CD4-positive, alpha-beta T cell treated with Interleukin-15 for 1 hour (primary cell): ENCODE measurements at regions not wholly inside any gene's neighbourhood (a gene's known extent, or its start where the extent isn't known, plus 50 kb on each side); places are given as distances from the start of the nearest gene placed in this dataset.

ENCODE experiments used
- DNase-seq: peaks from one replicate; pipeline ENCODE4 v3.0.0-alpha.2; 2020

DNA sequence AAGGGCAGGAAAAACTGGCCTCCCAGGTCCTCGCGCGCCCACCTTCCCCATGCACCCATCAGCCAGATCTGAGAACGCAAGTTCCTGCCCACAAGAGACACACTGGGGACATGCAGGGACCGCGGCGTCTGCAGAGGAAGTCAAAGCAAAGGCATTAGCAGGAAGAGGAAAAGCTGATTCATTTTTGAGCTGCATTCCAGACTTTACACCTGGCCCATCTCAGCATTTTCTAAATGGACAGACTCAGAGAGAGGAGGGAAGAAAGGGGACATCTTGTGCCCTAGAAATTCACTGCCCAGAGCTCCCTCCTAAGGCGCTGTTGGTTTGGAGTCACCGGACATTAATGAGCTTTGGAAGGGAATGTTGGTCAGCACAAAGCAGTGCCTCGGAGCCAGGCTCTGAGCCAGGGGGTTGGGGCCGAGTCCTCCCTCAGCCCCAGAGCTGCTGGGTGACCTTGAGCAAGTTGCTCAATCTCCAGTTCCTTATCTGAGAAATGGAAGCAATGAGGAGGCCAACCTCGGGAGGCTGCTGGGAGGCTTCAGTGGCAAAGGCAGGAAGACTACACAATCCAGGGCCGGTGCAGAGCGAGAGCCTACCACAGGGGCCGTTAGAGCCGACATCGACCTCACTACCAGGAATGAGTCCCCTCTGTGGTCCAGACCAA, 150.5 kb upstream of the IQSEC1 start:
- DNase-seq, result no peak

DNA sequence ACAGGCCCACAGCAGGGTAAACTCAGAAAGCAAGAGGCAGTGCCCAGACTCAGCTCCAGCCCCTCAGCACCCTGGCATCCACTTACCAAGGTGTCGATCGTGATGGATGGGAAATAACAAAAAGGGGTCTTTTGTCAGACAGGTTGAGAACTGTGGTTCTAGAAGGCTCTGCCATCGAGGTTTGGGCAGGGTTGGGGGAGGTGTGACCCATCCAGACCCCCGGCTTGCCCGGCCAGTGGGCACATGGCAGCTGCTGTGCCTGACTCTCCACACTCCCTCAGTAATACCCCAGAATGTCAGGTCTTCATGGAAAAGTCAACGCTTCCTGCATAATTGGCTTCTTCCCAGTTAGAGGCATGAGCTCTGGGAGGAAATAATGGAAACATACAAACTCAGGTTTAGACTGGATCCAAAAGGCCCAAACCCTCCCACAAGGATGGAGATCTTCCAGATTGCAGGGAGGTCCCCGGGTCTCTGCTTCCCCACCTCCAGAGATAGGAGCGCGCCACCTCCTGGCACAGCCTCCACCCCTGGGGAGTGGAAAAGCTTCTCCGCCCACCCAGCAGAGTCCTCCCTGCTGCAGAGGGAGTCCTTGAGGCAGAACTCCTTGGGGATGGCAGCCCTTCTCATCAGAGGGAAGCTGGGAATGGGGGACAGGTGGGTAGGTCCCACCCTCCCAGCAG, 149.8 kb upstream of the IQSEC1 start:
- DNase-seq, result no peak

DNA sequence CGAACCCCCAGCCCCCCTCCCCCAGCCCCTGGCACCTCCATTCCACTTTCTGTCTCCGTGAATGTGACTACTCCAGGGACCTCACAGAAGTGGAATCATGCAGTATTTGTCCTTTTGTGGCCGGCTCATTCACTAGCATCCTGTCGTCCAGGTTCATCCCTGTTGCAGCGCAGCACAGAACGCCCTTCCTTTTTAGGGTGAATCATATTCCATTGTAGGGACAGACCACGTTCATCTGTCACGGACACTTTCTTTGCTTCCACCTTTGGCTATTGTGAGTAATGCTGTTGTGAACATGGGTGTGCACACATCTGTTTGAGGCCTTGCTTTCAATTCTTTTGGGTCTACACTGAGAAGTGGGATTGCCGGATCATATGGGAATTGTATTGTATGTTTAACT, 148.9 kb upstream of the IQSEC1 start:
- DNase-seq, result no peak

DNA sequence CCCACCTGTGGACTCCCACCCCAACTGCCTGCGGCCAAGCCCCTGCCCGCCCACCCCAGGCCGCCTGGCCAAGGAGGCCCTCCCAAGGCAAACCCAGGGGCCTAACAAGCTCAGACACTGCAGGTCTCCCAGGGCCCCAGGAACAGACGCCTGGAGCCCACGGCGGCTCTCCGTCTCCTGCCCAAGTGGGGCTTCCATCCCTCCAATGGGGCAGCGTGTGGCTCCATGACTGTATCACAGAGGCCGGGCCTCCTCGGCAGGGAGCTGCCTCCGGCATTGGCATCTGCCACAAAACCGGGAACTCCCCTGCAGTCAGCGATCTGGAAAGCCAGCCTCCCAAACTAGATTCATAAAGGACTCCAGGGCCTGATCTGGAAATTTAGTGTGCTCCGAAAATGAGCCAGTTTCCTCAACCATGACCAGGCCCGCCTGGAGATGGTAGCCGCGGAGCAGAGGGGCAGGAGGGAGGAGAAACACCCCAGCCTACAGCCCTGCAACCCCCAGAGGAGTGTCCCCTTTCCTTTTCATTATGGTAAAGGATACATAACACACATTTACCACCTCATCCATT, 148.3 kb upstream of the IQSEC1 start:
- no peak for DNase-seq

DNA sequence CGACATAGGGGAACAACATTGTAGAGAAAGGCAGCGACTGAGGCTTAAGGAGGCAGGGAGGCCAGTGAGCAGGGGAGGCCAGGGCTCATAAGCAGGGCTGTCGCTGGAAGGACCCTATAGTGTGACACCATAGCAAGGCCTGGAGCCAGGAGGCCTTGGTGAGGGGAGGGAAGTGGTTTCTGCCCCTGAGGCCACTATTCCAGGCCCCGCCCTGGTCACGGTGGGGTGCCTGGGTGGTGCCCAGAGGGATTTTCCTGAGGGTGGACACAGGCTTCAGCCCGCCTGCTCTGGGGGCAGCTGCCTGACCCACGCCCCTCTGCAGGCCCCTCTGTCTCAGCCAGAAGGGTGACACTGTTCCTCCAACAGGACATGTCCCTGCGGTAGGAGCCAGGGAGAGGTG, 147.8 kb upstream of the IQSEC1 start:
- DNase-seq, result no peak

DNA sequence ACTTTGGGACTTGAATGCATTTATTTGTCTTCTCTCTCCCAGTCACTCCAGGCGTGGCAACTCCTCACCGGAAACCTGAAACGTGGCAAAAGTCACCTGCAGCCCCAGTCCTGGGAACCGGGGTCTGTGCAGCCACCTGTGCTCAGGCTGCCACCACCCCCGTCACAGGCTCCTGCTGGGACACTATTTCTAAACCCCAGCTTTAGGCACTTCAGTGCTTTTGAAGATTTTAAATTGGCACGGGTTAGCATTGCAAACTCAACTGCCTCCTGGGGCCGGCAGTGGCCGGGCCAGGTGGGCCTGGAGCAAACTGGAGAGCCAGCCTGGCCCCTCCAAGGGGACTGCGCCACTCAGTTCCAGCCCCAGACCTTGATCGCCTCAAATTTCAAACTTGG, 146.7 kb upstream of the IQSEC1 start:
- DNase-seq, result no peak

DNA sequence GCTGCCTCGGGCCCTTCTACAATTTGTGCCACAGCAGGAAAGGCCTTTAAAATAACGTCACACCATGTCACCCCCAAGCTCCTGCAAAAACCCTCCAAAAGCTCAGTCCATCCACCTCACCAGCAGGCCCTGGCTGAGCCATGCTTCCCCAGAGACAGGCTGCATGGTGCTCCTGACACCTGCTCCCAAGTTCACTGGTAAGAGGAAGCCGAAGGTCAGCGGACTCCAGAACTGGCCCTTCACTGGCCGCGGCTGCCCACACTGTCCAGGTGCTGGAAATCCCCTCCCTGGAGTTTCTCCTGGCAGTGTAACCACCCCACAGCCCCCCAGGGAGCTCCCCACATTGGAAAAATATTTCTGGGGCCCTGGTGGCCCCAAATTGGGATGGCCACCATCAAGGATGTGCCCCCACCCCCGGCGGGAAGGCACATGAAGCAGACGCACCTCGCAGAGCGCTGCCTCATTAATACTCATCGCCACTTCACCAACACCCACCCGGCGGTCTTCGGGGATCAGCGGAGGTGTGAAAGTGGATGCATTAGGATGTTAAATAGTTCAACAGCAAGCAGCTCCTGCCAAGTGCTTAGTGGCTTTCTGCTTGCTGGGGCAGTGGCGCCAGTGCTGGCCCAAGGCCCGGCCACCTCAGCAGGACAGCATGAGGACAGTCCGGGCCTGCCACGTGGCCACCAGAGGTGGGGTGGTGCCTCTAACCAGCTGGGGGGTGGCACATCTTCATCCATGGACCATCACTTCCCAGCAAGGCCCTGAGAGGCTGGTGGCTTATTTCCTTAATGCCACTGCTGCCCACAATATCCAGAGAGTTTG, 146.1 kb upstream of the IQSEC1 start:
- DNase-seq, result no peak

DNA sequence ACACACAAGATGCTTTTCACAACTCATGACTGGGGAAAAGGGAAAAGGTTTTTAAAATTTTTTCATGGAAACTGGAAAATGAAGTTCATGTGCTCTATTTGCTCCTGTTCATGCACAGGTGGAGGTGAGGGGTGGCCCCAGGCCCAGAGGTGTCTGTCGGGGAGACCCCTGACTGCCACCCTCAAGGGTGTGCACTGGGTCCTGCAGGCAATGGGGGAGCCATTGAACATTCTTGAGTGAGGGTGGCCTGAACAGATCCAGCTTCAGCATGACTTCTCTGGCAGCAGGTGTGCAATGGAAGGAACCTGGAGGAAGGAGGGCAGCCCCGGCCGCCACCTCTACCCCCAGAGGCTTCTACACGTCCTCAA, 145.3 kb upstream of the IQSEC1 start:
- DNase-seq, result no peak

DNA sequence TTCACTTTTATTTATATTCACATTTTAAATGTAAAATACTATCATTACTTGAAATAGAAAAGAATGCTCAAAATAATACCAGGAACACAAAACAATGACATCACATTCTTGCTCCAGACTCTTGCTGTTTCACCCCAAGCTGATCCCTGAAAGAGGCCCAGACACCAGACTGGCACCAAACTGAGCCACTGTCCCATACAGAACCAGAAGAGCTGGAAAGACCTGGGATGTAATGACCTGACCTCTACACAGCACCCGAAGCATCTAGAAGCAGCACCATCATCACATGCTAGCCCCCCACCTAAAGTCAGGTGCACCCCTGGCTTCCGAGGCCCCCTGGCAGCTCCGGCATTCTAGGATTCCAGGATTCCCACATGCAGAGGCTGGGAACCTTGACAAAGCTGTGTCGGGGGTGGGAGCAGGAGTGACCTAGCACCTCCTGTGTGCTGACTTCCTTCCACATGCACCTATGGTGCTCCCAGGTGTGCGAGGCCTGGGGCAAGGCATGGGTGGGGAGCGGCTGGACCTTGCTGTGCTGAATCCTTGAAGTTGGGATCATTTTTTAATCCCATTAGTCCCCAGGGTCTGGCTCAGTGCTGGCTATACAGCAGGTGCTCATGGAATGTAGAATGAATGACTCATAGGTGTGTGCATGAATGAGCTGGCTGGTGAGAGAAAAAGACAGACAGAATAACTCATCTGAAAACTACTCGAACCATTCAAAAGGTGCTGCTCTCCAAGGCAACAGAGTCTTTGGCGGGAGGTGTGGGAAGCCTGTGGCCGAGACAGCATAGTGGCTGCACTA, 144.7 kb upstream of the IQSEC1 start:
- no peak for DNase-seq

DNA sequence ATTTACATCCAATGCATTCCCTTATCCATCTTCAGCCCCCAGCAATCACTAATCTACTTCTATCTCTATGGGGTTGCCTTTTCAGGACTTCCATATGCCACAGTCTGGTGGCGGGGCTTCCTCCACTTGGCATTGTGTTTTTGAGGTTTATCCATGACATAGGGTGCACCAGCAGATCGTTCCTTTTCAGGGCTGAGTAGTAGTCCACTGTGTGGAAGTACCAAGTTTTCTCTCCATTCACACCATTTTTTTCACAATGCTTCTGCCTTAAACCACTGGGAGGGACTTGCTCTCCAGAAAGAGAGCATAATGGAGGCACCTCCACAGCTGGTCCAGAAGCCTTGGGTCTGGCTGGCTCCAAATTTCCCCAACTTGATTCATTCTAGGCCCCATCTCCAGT, 144.0 kb upstream of the IQSEC1 start:
- no peak for DNase-seq

DNA sequence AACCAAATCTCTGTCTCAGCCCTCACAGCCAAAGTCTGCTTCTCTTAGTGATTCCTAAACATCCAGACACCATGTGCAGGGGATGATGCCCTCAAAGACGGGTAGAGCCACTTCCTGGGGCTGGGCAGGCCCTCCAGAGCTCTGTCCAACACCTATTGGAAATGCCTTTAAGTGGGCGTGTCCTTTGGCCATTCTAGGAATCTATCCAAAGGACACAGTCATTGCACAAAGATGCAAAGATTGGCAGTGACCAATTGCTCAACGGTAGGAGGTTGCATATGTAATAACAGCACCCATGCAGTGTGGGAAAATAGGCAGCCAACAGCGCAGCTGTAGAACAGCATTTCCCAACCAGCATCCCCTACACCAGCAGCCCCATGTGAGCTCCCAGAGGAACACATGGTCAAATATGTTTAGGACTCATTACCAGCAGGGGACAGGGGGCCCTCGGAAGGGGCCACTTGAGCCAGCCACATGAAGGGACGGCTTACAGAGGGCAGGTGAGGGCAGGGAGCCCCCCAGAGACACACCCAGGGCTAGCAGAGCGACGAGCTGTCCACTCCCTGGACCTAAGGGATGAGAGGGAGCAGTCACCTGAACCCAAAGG, 142.8 kb upstream of the IQSEC1 start:
- no peak for DNase-seq

DNA sequence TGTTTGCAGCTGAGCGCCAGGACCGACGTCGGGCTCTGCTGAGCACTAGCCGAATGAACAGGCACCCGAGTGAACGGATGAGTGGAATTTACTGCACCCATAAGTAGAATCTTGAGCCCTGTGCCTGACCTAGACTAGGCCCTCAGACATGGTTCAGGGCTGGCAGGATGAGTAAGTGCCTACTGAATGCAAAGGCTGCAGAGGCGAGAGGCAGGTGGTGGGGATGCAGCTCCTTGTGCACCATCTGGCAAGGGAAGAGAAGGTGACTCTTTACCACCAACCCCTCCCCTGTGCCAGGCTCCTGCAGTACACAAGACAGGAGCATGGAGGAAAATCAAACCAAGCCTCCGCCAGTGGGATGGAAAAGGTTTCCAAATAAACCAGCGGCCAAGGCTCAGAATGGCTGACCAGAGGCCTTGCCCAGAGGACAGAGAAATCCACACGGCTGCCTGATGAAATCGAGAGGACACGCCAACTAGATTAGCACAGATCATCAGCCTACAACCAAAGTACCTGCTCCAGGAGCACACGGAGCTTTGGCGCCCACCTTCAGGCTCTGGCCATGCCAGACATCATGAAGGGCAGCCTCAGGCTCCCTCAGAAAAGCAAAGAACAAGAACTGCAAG, 141.7 kb upstream of the IQSEC1 start:
- DNase-seq, result no peak

DNA sequence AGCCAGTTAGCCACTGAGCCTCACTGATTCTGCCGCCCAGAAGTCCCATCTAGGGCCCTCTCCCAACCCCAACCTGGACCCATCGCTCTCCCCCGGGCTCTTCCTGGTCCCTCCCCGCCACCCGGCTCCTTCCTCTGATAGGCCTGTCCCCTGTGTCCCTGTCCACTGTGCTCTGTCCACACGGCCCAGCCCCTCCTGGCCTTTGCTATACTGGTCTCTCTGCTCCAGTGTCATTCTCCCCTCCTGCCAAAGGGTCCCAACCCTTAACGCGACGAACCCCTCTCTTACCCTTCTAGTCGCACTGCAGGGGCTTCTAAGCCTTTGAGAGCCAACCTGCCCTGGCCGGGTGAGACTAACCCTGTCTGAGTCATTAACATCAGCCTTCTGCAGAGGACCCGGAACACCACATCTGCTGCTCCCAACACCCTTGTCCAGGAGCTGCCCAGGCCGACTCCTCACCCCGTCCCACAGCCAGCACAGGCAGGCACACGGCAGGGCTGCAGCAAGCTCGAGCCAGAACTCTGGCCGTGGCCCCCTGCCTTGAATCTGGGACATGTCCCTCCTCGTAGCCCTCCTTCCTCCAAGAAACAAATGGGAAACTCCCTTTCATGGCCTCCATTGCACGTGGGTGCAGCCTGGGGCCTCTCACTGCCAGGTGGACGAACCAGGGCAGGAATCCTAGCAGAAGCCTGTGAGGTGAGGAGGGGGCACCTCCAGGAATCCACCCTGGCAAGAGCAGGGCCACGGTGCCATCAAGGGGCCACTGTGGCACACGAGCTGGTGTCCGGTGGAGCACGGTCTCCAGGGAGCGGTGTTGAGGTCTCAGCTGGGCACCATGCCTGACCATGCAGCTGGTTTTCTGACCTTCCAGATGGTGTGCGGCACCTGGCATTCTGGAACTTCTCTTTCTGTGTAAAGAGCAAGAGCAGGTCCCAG, 140.9 kb upstream of the IQSEC1 start:
- DNase-seq, result no peak

DNA sequence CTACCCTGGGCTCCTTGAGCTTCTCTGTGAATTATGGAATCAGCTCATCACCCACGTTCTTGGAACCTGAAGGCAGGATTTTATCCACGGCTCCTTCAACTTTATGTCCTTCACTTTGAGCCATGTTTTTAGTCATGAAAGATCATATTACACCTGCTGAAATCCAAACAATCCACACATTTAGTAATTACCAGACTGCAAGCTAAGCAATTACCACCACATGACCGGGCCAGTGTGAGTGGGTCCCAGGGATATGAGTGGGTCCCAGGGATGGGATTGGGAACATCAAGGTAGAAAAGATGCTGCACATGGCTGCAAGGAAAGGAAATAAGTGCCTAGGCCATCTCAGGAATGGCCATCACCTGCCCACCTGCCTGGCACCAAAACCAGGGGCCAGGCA, 140.3 kb upstream of the IQSEC1 start:
- no peak for DNase-seq

DNA sequence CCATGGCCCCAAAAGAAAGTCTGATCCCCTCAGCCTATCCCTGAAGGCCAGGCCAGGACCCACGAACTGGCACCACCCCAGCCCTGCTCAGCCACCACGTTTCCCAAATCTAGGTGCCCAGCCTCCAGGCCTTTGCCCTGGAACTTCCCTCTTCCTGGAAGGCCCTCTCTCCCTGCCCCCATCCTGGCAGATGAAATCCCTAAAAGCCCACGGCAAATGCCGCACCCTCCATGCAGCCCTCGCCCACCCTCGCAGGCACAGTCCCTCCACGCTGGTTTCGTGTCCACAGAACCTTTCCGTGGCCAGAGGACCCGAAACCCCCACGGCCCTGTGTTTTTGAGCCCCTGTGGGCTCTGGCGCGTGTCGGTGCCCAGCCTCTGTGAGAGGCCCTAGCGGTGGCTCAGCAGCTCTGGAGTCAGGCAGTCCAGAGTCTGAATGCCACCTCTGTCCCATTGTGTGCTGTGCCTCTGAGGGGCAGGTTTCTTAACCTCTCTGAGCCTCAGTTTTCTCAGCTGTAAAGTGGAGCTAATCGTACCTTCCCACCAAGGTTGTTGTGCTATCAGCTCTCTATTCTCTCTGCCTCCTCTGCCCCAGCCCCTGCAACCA, 138.5 kb upstream of the IQSEC1 start:
- no peak for DNase-seq

DNA sequence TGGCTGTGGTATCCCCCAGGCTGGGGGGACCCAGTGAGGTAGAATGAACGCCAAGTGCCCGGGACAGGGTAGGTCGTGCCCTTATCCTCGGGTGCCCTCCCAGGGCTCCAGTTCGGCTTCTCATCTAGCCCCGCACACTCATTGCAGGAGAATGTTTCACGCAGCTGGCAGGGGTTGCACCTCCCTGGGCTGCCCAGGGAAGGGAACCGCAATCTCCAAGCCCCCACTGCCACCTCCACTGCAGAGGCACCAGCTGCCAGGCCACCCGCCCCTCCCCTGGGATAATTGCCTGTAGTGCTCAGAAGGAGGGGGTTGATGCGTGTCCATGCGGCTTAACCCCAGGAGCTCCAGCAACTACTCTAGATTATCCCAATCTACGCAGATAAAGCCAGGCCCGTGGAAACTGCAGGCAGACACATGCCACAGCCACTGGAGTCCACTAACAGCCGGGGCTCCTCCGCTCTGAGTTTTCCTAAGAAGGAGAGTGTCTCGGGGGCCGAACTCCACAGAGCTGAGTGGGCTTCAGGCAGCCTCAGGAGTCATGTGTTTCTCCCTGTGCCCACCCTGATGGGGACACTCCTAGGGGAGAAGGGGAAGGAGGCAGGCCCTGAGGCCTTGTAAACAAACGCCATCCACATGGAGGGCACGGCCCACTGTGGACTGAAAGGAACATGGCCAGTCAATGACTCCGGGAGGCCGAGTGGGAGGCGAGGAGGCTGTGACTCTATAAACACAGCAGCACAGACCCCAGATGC, 137.2 kb upstream of the IQSEC1 start:
- no peak for DNase-seq

DNA sequence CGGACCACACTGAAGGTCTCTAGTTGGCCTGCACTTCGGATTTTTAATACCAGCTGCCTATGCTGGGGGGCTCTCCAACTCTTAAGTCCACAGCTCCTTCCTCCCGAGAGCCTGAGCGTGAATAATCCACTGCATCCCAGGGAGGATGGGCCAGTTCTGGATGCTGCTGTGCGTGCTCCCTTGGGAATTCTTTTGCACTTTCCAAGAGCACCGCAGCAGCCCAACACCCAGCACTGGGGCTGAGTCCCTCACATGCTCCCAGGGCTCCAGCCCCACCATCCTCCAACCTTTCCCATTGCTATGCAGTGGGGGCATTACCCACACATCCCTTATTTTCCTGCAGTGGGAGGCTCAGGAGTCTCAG, 136.4 kb upstream of the IQSEC1 start:
- no peak for DNase-seq

DNA sequence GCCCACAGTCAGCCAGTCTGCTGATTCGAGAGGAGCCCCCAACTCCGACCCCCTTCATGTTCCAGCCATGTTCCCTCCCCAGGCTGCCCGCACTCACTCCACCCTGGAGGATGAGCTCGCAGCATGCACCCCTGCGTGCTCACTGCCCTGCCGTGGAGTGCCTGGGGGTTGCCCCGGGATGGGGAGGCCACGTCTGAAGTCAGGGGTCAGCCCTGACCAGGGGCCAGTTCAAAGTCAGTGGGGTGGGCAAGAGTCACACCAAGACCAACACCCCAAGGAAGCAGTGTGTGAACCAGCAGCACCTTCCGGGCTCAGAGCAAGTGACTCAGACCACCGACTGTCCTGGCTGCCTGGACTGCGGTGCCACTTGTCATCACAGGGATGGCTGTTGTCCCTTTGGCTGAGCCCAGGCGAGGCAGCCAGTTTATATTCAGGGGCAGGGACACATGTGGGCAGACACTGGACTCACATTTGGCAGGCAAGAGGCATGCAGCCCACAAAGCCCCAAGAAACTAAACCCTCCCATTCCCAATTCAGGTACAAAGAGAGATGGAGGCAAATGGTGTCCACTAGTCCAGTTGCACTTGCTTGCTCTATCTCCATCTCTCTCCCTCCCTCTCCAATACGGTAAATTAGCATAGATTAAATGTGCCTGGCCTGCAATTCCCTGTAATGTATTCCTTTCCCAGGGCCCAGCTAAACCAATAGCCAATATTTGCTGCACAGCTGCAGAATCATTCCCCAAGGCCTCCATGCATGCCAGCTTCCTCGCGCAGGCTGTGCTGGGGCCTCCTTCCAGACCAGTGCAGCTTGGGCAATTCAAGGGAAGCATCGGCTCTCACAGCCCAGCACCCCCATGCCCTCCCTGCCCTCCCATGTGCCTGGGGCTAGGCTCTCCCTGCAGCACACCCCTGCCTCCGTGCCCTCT, 135.7 kb upstream of the IQSEC1 start:
- DNase-seq, result no peak
